AML-193 (cell line): ENCODE measurements at regions not wholly inside any gene's neighbourhood (a gene's known extent, or its start where the extent isn't known, plus 50 kb on each side); places are given as distances from the start of the nearest gene placed in this dataset.
"Not testable (repeated sequence)": the region's sequence is repeated elsewhere in the genome, so short reads cannot be mapped to it uniquely, and the experiment has no call there.

ENCODE experiments used
- DNase-seq, 2 experiments: peaks; one replicate each; lab custom pipeline; 2025; lab: John Stamatoyannopoulos, UW

- no peak for DNase-seq
Observed at GRCh38 chr4:81723019-81723884, 251.5 kb upstream of the RASGEF1B start.

- DNase-seq = no peak
Observed at GRCh38 chr4:81722290-81722851, 250.7 kb upstream of the RASGEF1B start.

DNA sequence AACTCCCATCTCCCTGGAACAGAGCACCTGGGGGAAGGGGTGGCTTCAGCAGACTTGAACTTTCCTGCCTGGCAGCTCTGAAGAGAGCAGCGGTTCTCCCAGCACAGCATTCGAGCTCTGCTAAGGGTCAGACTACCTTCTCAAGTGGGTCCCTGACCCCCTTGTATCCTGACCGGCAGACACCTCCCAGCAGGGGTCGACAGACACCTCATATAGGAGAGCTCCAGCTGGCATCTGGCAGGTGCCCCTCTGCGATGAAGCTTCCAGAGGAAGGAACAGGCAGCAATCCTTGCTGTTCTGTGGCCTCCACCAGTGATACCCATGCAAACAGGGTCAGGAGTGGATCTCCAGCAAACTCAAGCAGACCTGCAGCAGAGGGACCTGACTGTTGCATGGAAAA, 244.1 kb upstream of the RASGEF1B start:
- no peak for DNase-seq

GRCh38 chr4:81715357-81715756, 243.7 kb upstream of the RASGEF1B start:
- DNase-seq = not testable (repeated sequence)

DNA sequence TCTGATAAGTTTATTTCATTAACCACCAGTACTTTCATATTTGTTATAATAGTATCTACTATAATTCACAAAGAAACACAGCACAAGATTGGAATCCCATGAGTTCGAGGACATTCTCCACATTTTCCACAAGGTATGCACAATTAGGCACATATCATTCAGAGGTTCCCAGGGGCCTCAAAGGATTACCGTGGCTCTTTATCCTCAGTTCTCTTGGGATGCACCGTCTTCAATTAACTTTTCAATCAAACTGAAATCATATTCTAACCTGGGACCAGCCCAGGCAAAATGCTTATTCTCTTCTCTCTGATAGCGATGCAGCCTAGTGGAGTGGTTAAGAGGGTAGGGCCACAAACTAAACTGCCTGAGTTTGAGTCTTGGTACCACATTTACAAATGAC, 242.6 kb upstream of the RASGEF1B start:
- no peak for DNase-seq

- DNase-seq = no peak
Observed at GRCh38 chr4:81712714-81713113, 241.0 kb upstream of the RASGEF1B start.

- no peak for DNase-seq
Observed at GRCh38 chr4:81704461-81704860, 232.8 kb upstream of the RASGEF1B start.

DNA sequence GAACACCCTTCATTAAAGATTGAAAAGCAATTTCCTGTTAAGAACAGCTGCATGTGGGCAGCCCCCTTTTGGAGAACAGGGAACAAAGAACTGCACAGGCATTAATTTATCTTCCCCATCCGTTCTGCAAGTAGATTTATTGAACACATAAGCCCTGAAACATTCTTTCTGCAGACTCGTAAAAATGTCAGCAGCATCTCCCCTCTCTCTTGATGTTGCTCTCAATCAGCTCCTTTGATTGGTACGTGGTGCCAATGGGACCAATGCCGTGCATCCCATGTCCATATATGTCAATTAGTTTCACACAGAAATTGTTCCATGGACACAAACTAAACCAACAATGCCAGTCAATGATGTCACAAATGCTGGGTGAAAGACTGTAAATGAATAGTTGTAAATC, 228.5 kb upstream of the RASGEF1B start:
- no peak for DNase-seq

DNA sequence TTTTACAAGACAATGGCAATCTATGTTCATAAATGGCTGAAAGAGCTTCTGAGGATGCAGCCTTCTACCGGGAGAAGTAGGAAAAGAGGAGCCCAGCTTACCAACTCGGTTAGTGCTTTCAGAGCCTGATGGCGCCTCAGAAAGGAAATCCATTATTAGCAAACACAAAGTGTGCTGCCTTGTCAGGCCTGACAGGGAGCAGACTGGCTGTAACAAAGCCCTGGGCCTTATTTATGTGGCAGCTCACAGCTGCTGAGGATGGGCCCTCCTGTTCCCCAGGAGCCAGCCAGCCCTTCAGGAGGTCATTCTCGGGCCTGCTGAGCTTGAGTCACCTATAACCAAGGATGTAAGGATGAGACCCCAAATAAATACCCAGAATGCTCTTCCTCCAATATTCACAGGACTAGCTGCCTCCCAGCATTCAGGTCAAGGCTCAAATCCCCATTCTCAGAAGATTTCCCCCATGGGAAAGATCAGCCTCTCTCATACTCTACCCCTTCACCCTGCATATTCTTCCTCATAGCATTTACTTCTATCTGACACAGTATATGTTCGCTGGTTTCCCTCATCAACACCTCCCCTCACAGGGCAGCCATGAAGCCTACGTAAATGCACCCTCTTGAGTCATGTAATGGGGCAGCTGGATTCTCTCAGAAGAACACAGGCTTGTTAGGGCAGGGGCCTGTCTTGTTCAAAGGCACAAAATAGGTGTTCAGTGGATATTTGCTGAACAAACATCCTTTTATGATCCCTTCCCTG, 227.0 kb upstream of the RASGEF1B start:
- DNase-seq = no peak

- no peak for DNase-seq
Observed at GRCh38 chr4:81694176-81694913, 222.6 kb upstream of the RASGEF1B start.

GRCh38 chr4:81690871-81691270, 219.2 kb upstream of the RASGEF1B start:
- DNase-seq = no peak

DNA sequence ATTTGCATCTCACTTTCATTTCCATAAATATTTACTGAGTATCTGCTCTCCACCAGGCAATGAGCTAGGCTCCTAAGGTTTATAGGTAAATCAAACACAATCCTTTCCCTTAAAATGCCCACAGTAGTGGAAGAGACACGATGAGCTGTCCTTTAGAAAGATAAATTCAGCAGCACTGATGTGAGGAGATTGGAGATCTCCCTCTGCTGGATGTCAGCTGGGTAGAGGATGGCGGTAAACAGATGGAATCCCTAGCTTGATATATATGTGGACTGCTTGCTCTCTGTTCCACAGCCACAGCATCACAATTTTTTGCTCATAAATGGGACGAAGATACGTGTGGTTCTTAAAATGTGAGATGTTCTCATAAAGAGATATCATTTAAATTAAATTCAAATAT, 216.4 kb upstream of the RASGEF1B start:
- DNase-seq = no peak

GRCh38 chr4:81687471-81687870, 215.8 kb upstream of the RASGEF1B start:
- DNase-seq = no peak

GRCh38 chr4:81685104-81685503, 213.4 kb upstream of the RASGEF1B start:
- DNase-seq = no peak

GRCh38 chr4:81684352-81684751, 212.6 kb upstream of the RASGEF1B start:
- no peak for DNase-seq

- no peak for DNase-seq
Observed at GRCh38 chr4:81682492-81682891, 210.8 kb upstream of the RASGEF1B start.

- no peak for DNase-seq
Observed at GRCh38 chr4:81679315-81679714, 207.6 kb upstream of the RASGEF1B start.

DNA sequence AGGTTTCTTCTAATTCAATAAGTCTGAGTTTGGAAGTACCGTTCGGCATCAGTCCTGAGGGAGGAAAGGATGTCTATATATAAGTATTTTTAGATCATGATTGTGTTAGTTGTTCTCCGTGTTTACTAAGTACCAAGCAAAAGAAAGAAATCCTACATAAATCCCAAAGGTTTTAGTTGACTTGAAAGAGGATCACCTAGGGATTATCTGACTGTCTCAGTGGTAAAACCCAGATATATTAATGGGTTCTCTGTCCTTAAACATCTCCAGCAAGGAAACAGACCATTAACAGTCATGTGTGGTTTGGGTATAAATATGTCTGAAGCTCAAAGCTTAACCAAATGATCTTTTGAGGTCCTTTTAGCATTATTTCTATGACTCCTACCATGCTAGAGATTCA, 207.1 kb upstream of the RASGEF1B start:
- DNase-seq = no peak

GRCh38 chr4:81676537-81676936, 204.8 kb upstream of the RASGEF1B start:
- DNase-seq = no peak

- DNase-seq = no peak
Observed at GRCh38 chr4:81675791-81676393, 204.2 kb upstream of the RASGEF1B start.

DNA sequence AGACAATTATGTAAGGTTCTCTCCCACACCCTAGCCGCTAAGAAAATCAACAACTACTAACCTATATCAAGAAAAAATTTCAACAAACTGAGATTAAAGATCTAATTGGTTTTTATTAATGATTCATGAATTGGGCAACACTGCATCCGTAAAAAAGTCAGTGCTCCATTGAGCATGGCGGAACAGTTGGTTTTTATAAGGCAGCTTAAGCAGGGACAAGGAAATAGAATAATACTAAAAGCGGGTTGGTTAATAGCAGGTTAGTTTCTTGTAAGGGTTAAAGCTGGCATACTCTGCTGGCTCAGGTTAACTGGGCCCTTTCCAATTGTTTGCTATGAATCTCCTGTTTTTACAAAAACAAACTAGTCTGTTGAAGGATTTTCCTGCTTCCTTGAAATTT, 202.3 kb upstream of the RASGEF1B start:
- no peak for DNase-seq

GRCh38 chr4:81668328-81668727, 196.6 kb upstream of the RASGEF1B start:
- DNase-seq = not testable (repeated sequence)
